B cell (primary cell): ENCODE measurements at regions not wholly inside any gene's neighbourhood (a gene's known extent, or its start where the extent isn't known, plus 50 kb on each side); places are given as distances from the start of the nearest gene placed in this dataset.

Source experiments
- ATAC-seq: fragments of 200-7000 bp; cut with Tn5 transposase; one replicate; pipeline ENCODE4 v1.10.0; 2021; ENCODE audit warnings: low read depth, mild to moderate bottlenecking, moderate number of reproducible peaks, moderate library complexity
- CTCF ChIA-PET: fragments of 350-600 bp; sonication (Branson Sonifier 250); formaldehyde crosslinking; loops from one replicate; lab custom pipeline; 2021; ENCODE audit warnings: antibody characterized with exemption, inconsistent platforms; lab: Charles Lee
- POLR2A ChIA-PET: fragments of 350-600 bp; sonication (Branson Sonifier 250); formaldehyde crosslinking; loops from one replicate; lab custom pipeline; 2021; ENCODE audit warnings: antibody characterized with exemption; lab: Charles Lee
- DNase-seq: peaks from one replicate; pipeline ENCODE4 v3.0.0; 2013
- H2AFZ ChIP-seq: 2 replicates; pipeline ENCODE4 v1.6.1; 2012; ENCODE audit warnings: mild to moderate bottlenecking, low read depth, low read length; ENCODE audit not compliant: insufficient read depth, poor library complexity, severe bottlenecking
- H3K27ac ChIP-seq, 2 donors: 1 replicate in 1 of 2; 2 replicates in 1 of 2; pipeline ENCODE4 v1.5.1; 2012 to 2013; ENCODE audit warnings: low read length in 2 of 2, mild to moderate bottlenecking in 2 of 2, moderate library complexity in 1 of 2
- H3K27me3 ChIP-seq, 4 experiments: fragments of 200-600 bp in 1 of 4; sonication (generic) in 1 of 4; replicated peaks in 1 of 4; 1 replicate in 2 of 4; 2 replicates in 2 of 4; pipeline versions ENCODE4 v1.6.1 to v1.7.0; 2013 to 2016; ENCODE audit warnings: low read length in 3 of 4, mild to moderate bottlenecking in 2 of 4, mixed read lengths in 1 of 4, moderate library complexity in 1 of 4; ENCODE audit not compliant: insufficient read depth in 4 of 4, control insufficient read depth in 3 of 4; ENCODE audit errors: control extremely low read depth in 1 of 4
- H3K36me3 ChIP-seq, 2 experiments: replicated peaks in 1 of 2; 1 replicate in 1 of 2; 2 replicates in 1 of 2; pipeline versions ENCODE4 v1.6.1 to v1.7.1; 2013; ENCODE audit warnings: low read length in 1 of 2; ENCODE audit not compliant: insufficient read depth in 2 of 2, control insufficient read depth in 1 of 2; ENCODE audit errors: control extremely low read depth in 1 of 2, extremely low read depth in 1 of 2
- H3K4me1 ChIP-seq, 2 donors: fragments of 200-600 bp in 1 of 2; sonication (generic) in 1 of 2; 1 replicate in 1 of 2; 2 replicates in 1 of 2; pipeline versions ENCODE4 v1.5.1 to v1.6.1; 2013 to 2017; ENCODE audit warnings: low read length in 2 of 2; ENCODE audit not compliant: control insufficient read depth in 2 of 2, insufficient read depth in 2 of 2
- H3K4me2 ChIP-seq: replicated peaks from 2 replicates; pipeline ENCODE3; 2012; ENCODE audit warnings: mild to moderate bottlenecking, low read depth, low read length; ENCODE audit not compliant: poor library complexity, severe bottlenecking
- H3K4me3 ChIP-seq, 5 experiments: fragments of 200-600 bp in 1 of 5; sonication (generic) in 1 of 5; 1 replicate in 3 of 5; 2 replicates in 2 of 5; pipeline versions ENCODE4 v1.5.1 to v1.7.0; 2011 to 2016; ENCODE audit warnings: low read length in 4 of 5, mild to moderate bottlenecking in 4 of 5, low read depth in 2 of 5, control low read depth in 1 of 5, moderate library complexity in 1 of 5; ENCODE audit not compliant: insufficient read depth in 1 of 5; ENCODE audit errors: control extremely low read depth in 1 of 5, extremely low read depth in 1 of 5
- H3K79me2 ChIP-seq: fragments of 200-600 bp; sonication (generic); one replicate; pipeline ENCODE4 v1.6.0; 2016; ENCODE audit warnings: low read length; ENCODE audit not compliant: control insufficient read depth, insufficient read depth
- H3K9ac ChIP-seq: fragments of 200-600 bp; sonication (generic); 2 replicates; pipeline ENCODE4 v1.6.1; 2017; ENCODE audit warnings: mild to moderate bottlenecking, low read length, moderate library complexity
- H3K9me3 ChIP-seq, 3 donors: one replicate each; pipeline versions ENCODE4 v1.6.1 to v1.7.1; 2013; ENCODE audit warnings: low read length in 2 of 3; ENCODE audit not compliant: control insufficient read depth in 2 of 3, insufficient read depth in 1 of 3; ENCODE audit errors: control extremely low read depth in 1 of 3
- H4K20me1 ChIP-seq: 2 replicates; pipeline ENCODE4 v1.6.0; 2012; ENCODE audit warnings: mild to moderate bottlenecking, low read length; ENCODE audit not compliant: insufficient read depth, control insufficient read depth, poor library complexity, severe bottlenecking
- H3K27ac Mint-ChIP-seq: one replicate; pipeline ENCODE4 v1.8.0; 2021; ENCODE audit warnings: mixed read lengths
- H3K27me3 Mint-ChIP-seq: one replicate; pipeline ENCODE4 v1.8.0; 2021; ENCODE audit warnings: mixed read lengths
- H3K4me1 Mint-ChIP-seq: one replicate; pipeline ENCODE4 v1.8.0; 2021; ENCODE audit warnings: mixed read lengths
- H3K4me3 Mint-ChIP-seq: one replicate; pipeline ENCODE4 v1.8.0; 2021; ENCODE audit warnings: mixed read lengths
- H3K9me3 Mint-ChIP-seq: one replicate; pipeline ENCODE4 v1.8.0; 2022; ENCODE audit warnings: mixed read lengths; ENCODE audit not compliant: insufficient read depth
- CTCF ChIP-seq: fragments of 200-600 bp; IDR thresholded peaks from one replicate; pipeline ENCODE4 v1.8.0; 2022; ENCODE audit warnings: antibody characterized with exemption, mild to moderate bottlenecking
- EZH2 ChIP-seq: IDR thresholded peaks from 2 replicates; pipeline ENCODE4 v1.6.1; 2012; ENCODE audit warnings: borderline replicate concordance, low read depth, mild to moderate bottlenecking, moderate library complexity, low read length; ENCODE audit not compliant: insufficient read depth, poor library complexity, severe bottlenecking
- WGBS: methylation state at CpG from one replicate; pipeline ENCODE4 v1.1.5; 2013; ENCODE audit warnings: missing lambda C conversion rate; ENCODE audit not compliant: insufficient coverage; 5-methylcytosine and 5-hydroxymethylcytosine counted together
- intact Hi-C: fragments of 100-400 bp; cut with micrococcal nuclease; formaldehyde crosslinking; loops from one replicate; pipeline ENCODE4 v1.10.0; 2022

- Histone ChIP-seq H2AFZ (no peak overlapping the region), H3K4me2 (no peak overlapping the region), H4K20me1 (no peaks in the 10 kb centered on the region), H3K27me3 (no peaks in the 10 kb centered on the region), H3K79me2 (no peaks in the 10 kb centered on the region), H3K27ac (no peak overlapping the region), H3K36me3 (no peaks in the 10 kb centered on the region), H3K4me1 (peaks cover 11 to 12% of the 10 kb centered on the region in 2 donors), H3K9me3 (no peaks in the 10 kb centered on the region), H3K9ac (no peak overlapping the region), H3K4me3 (no peak overlapping the region)
- CTCF ChIA-PET: interaction anchor here (1.2 kb wide), 1 partner anchor 95 kb away, joined by 3 read pairs; no protein-coding TSS in a partner anchor
- POLR2A ChIA-PET: no interaction called here
- Mint-ChIP-seq H3K4me1 (peaks cover 14% of the 10 kb centered on the region), H3K27ac (no peak overlapping the region), H3K9me3 (no peaks in the 10 kb centered on the region), H3K4me3 (no peak overlapping the region), H3K27me3 (no peaks in the 10 kb centered on the region)
- ATAC-seq (no peak), DNase-seq (no peak)
- intact Hi-C loops: no loop called here
- 88% methylated on average over 2 of the region's 7 CpGs for WGBS
- no peak for TF ChIP-seq EZH2
- TF ChIP-seq CTCF: no peak
These were observed 98.0 kb upstream of the NHSL1 start for GRCh38 chr6:138597336-138597735.

- no peak overlapping the region for H2AFZ ChIP-seq
- Mint-ChIP-seq H3K4me3 (no peak overlapping the region), H3K27me3 (peaks cover 3% of the 10 kb centered on the region), H3K4me1 (peaks cover under 1% of the 10 kb centered on the region), H3K9me3 (no peaks in the 10 kb centered on the region), H3K27ac (no peak overlapping the region)
- ATAC-seq (no peak), DNase-seq (no peak)
- no CpG with 5 or more reads among the region's 3 CpGs for WGBS
- H3K27ac ChIP-seq: no peak overlapping the region
- H3K36me3 ChIP-seq: no peaks in the 10 kb centered on the region
- no peaks in the 10 kb centered on the region for H4K20me1 ChIP-seq
- H3K4me1 ChIP-seq: peaks cover 0 to under 1% of the 10 kb centered on the region in 2 donors
- H3K4me2 ChIP-seq: no peak overlapping the region
- intact Hi-C loops: no loop called here
- H3K9me3 ChIP-seq: no peaks in the 10 kb centered on the region
- H3K4me3 ChIP-seq: no peak overlapping the region
- ChIA-PET CTCF (interaction anchor here (1.3 kb wide), 1 partner anchor 10 kb away, joined by 4 read pairs; no protein-coding TSS in a partner anchor), POLR2A (no interaction called here)
- H3K79me2 ChIP-seq: no peaks in the 10 kb centered on the region
- TF ChIP-seq CTCF (no peak), EZH2 (no peak)
- no peak overlapping the region for H3K9ac ChIP-seq
- H3K27me3 ChIP-seq: no peaks in the 10 kb centered on the region
These were observed 99.4 kb upstream of the NHSL1 start for GRCh38 chr6:138598562-138599173.
